ENCODE measurements at regions not wholly inside any gene's neighbourhood (a gene's known extent, or its start where the extent isn't known, plus 50 kb on each side); places are given as distances from the start of the nearest gene placed in this dataset.

DNA sequence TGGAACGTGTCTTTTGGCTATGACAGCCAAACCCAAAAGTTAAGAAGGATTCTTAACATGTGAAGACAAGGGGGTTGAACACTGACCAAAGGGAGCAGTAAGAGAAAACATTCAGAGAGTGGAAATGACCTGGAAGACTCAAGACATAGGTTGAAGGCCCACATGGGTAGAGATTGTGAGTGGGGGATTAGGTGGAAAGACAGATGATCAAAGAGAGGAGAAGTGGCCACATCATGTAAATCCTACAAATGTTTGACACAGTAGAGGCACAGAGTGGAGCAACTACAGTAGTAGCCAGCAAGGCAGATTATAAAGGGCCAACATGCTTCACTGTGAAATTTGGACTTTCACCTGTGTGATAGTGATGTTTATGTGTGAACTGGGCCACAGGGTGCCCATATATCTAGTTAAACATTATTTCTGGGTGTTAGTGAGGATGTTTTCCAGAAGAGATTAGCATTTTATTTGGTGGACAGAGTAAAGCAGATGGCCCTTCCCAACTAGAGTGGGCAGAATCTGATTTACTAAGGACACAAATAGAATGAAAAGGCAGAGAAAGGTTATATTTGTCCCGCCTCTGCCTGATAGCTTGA is 559.3 kb downstream of the RAB28 start:
- TF ChIP-seq TAF1 (IDR thresholded peaks at IDR 0.05; ENCODE audit: borderline replicate concordance, insufficient read depth, low read length) (no peak), SIN3A (IDR thresholded peaks at IDR 0.05; ENCODE audit: borderline replicate concordance, insufficient read depth, low read length) (no peak), FOXP2 (optimal IDR thresholded peaks at IDR 0.05; ENCODE audit: borderline replicate concordance, extremely low read depth, extremely low read length, insufficient read depth) (no peak), POLR2AphosphoS5 (IDR thresholded peaks at IDR 0.05; ENCODE audit: low read depth, low read length) (no peak)
- TF ChIP-seq, protein P1, sequence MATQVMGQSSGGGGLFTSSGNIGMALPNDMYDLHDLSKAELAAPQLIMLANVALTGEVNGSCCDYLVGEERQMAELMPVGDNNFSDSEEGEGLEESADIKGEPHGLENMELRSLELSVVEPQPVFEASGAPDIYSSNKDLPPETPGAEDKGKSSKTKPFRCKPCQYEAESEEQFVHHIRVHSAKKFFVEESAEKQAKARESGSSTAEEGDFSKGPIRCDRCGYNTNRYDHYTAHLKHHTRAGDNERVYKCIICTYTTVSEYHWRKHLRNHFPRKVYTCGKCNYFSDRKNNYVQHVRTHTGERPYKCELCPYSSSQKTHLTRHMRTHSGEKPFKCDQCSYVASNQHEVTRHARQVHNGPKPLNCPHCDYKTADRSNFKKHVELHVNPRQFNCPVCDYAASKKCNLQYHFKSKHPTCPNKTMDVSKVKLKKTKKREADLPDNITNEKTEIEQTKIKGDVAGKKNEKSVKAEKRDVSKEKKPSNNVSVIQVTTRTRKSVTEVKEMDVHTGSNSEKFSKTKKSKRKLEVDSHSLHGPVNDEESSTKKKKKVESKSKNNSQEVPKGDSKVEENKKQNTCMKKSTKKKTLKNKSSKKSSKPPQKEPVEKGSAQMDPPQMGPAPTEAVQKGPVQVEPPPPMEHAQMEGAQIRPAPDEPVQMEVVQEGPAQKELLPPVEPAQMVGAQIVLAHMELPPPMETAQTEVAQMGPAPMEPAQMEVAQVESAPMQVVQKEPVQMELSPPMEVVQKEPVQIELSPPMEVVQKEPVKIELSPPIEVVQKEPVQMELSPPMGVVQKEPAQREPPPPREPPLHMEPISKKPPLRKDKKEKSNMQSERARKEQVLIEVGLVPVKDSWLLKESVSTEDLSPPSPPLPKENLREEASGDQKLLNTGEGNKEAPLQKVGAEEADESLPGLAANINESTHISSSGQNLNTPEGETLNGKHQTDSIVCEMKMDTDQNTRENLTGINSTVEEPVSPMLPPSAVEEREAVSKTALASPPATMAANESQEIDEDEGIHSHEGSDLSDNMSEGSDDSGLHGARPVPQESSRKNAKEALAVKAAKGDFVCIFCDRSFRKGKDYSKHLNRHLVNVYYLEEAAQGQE (IDR thresholded peaks at IDR 0.05; ENCODE audit: insufficient read depth in 1 of 2, low read depth in 2 of 2, low read length in 2 of 2): no peak

DNA sequence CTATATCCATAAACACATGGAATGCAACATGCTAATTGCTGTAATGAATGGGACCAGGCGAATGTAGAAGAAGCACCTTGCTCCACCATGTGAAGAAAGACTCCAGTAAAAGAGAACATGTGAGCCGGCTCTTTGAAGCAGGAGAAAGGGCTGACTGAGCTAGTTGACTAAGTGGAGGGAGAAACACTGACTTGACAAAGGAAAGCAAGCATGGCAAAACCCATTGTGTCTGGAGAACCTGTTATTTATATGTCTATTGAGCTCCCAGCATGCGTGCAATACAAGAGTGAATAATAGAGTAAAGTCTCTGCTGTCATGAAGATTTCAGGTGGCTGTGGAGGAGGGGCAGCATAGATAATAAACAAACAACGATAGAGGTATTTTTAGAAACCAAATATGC is 559.9 kb downstream of the RAB28 start:
- no peak for TF ChIP-seq TAF1 (IDR thresholded peaks at IDR 0.05; ENCODE audit: borderline replicate concordance, insufficient read depth, low read length)
- TF ChIP-seq, protein P1 (IDR thresholded peaks at IDR 0.05; ENCODE audit: insufficient read depth in 1 of 2, low read depth in 2 of 2, low read length in 2 of 2): no peak
- TF ChIP-seq FOXP2 (optimal IDR thresholded peaks at IDR 0.05; ENCODE audit: borderline replicate concordance, extremely low read depth, extremely low read length, insufficient read depth): no peak
- no peak for TF ChIP-seq POLR2AphosphoS5 (IDR thresholded peaks at IDR 0.05; ENCODE audit: low read depth, low read length)
- no peak for TF ChIP-seq SIN3A (IDR thresholded peaks at IDR 0.05; ENCODE audit: borderline replicate concordance, insufficient read depth, low read length)

DNA sequence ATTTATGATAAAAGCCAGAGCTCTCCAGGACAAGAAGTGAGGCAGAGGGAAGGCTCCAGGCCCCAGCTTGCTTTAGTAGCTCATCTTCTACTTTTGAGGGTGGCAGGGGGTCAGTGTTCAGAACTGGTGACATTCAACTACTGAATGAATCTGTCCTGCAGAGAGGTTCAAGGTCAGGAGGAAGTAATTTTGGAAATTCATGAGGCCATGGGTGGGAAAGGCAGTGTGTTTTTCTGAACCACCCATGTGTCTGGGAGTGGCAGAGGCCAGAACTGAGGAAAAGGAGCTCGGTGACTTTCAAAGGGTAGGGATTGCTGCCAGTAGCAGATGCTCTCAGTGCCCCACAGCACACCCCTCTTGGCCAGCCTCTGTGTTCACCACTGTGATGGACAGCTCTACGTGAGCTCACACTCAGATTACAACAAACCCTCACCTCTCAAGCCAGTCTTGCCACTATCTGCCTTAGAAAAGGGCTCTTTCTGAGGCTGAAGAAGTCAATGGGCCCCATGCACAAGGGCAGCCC is 571.2 kb downstream of the RAB28 start:
- no peak for TF ChIP-seq FOXP2 (optimal IDR thresholded peaks at IDR 0.05; ENCODE audit: borderline replicate concordance, extremely low read depth, extremely low read length, insufficient read depth)
- no peak for TF ChIP-seq POLR2AphosphoS5 (IDR thresholded peaks at IDR 0.05; ENCODE audit: low read depth, low read length)
- TF ChIP-seq, protein P1 (IDR thresholded peaks at IDR 0.05; ENCODE audit: insufficient read depth in 1 of 2, low read depth in 2 of 2, low read length in 2 of 2): no peak
- no peak for TF ChIP-seq TAF1 (IDR thresholded peaks at IDR 0.05; ENCODE audit: borderline replicate concordance, insufficient read depth, low read length)
- no peak for TF ChIP-seq SIN3A (IDR thresholded peaks at IDR 0.05; ENCODE audit: borderline replicate concordance, insufficient read depth, low read length)

DNA sequence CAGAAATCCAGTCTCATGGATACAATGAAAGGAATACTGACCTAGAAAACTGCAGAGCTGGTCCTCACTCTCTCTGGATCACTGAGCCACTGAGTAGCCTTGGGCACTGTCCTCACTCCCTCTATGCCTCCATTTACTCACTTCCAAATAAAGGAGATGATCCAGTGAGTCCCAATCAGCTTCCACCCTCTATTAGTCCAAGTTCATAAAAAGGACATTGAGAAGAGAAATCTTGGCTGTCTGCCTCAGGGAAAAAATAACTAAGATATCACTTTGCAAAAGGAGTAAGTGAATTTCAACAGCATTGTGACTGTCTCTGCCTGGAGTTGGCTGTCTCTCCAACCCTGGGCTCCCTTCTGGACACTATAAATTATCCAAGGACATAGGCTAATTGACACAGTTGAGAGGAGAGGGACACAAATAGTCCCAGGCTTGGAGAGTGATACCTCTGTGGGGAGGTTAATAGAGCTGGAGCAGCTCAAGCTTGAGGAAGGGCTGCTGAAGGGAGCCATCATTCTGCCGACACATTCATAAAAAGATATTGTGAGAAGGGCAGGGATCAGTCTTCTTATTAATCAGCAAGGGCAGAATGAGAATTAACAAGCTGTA is 572.3 kb downstream of the RAB28 start:
- TF ChIP-seq FOXP2 (optimal IDR thresholded peaks at IDR 0.05; ENCODE audit: borderline replicate concordance, extremely low read depth, extremely low read length, insufficient read depth) (no peak), TAF1 (IDR thresholded peaks at IDR 0.05; ENCODE audit: borderline replicate concordance, insufficient read depth, low read length) (no peak), POLR2AphosphoS5 (IDR thresholded peaks at IDR 0.05; ENCODE audit: low read depth, low read length) (no peak), SIN3A (IDR thresholded peaks at IDR 0.05; ENCODE audit: borderline replicate concordance, insufficient read depth, low read length) (no peak)
- TF ChIP-seq, protein P1 (IDR thresholded peaks at IDR 0.05; ENCODE audit: insufficient read depth in 1 of 2, low read depth in 2 of 2, low read length in 2 of 2): no peak
